ENCODE measurements at regions not wholly inside any gene's neighbourhood (a gene's known extent, or its start where the extent isn't known, plus 50 kb on each side); places are given as distances from the start of the nearest gene placed in this dataset.
A peak's percentile ranks its signal among the peaks of the same experiment; 100 is the strongest.

DNA sequence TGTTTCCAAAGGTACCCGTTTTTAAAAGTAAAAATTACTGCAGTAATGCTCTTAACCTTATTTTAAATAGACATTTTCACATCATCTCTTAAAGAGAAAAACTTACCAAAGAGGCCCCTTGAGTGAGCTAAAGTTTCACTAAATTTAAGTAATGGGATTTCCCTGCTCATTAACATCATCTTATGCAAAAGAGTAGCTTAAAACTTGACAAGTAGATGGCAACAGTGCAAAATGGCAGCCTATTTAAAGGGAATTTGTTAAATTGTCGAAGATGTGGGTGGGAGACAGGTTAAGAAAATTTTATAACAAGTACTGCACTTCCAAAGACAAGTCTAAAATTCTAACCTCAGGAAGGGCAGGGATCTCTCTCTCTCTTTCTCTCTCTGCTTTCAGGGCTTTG, 271.7 kb upstream of the LDB2 start:
- Histone ChIP-seq H3K9me3 (replicated peaks) (no peaks in the 10 kb centered on the region), H3K4me3 (no peak overlapping the region), H3K27ac (no peak overlapping the region), H3K36me3 (no peaks in the 10 kb centered on the region), H3K27me3 (no peaks in the 10 kb centered on the region), H3K4me1 (no peaks in the 10 kb centered on the region)
- no peak for DNase-seq

- H3K4me3 ChIP-seq, result no peak overlapping the region
- H3K4me1 ChIP-seq, result no peaks in the 10 kb centered on the region
- H3K9me3 ChIP-seq (replicated peaks), result no peaks in the 10 kb centered on the region
- no peaks in the 10 kb centered on the region for H3K36me3 ChIP-seq
- no peak for DNase-seq
- H3K27me3 ChIP-seq, result no peaks in the 10 kb centered on the region
- no peak overlapping the region for H3K27ac ChIP-seq
Measured at GRCh38 chr4:17169699-17170098, 271.3 kb upstream of the LDB2 start.

DNA sequence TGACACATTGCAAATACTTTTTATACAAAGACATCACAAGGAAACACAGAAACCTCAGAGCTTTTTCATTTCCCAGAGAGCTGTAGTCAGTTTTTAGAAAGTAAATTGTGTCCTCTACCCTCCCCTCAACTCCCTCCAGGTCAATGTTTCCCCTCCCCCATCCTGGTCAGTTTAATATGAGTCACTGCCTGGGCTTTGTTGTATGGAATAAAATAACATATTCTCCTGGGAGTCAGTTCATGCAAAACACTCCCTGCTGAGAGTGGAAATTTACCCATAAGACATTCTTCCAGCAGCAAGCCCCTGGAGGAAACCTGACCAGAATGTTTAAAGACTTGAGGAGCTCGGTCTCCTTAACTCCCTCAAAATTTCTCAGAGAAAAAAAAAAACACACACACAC, 270.1 kb upstream of the LDB2 start:
- Histone ChIP-seq H3K36me3 (no peaks in the 10 kb centered on the region), H3K27me3 (no peaks in the 10 kb centered on the region), H3K27ac (no peak overlapping the region), H3K9me3 (replicated peaks) (no peaks in the 10 kb centered on the region), H3K4me1 (no peaks in the 10 kb centered on the region), H3K4me3 (no peak overlapping the region)
- no peak for DNase-seq

- Histone ChIP-seq H3K9me3 (replicated peaks) (no peaks in the 10 kb centered on the region), H3K27ac (no peak overlapping the region), H3K36me3 (no peaks in the 10 kb centered on the region), H3K27me3 (no peaks in the 10 kb centered on the region), H3K4me3 (no peak overlapping the region), H3K4me1 (no peaks in the 10 kb centered on the region)
- no peak for DNase-seq
Measured at GRCh38 chr4:17166954-17167353, 268.5 kb upstream of the LDB2 start.

- DNase-seq, result no peak
- no peaks in the 10 kb centered on the region for H3K4me1 ChIP-seq
- no peaks in the 10 kb centered on the region for H3K27me3 ChIP-seq
- no peaks in the 10 kb centered on the region for H3K36me3 ChIP-seq
- H3K4me3 ChIP-seq, result no peak overlapping the region
- H3K27ac ChIP-seq, result no peak overlapping the region
- H3K9me3 ChIP-seq (replicated peaks), result no peaks in the 10 kb centered on the region
Measured at GRCh38 chr4:17165286-17165685, 266.8 kb upstream of the LDB2 start.

GRCh38 chr4:17164666-17165065, 266.2 kb upstream of the LDB2 start:
- no peaks in the 10 kb centered on the region for H3K27me3 ChIP-seq
- DNase-seq, result no peak
- no peaks in the 10 kb centered on the region for H3K4me1 ChIP-seq
- H3K36me3 ChIP-seq, result no peaks in the 10 kb centered on the region
- H3K27ac ChIP-seq, result no peak overlapping the region
- no peak overlapping the region for H3K4me3 ChIP-seq
- no peaks in the 10 kb centered on the region for H3K9me3 ChIP-seq (replicated peaks)

DNA sequence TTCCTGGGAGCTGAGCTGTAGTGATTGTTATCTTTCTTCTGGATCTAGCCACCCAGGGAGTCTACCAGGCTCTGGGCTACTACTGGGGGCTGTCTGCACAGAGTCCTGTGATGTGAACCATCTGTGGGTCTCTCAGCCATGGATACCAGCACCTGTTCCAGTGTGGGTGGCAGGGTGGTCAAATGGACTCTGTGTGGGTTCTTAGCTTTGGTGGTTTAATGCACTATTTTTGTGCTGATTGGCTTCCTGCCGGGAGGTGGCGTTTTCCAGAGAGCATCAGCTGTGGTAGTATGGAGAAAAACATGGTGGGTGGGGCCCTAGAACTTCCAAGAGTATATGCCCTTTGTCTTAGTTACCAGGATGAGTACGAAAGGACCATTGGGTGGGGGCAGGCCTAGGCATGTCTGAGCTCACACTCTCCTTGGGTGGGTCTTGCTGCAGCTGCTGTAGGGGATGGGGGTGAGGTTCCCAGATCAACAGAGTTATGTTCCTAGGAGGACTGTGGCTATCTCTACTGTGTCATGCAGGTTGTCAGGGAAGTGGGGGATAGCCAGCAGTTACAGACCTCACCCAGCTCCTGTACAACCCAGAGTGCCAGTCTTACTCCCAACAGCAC, 264.8 kb upstream of the LDB2 start:
- H3K36me3 ChIP-seq, result no peaks in the 10 kb centered on the region
- DNase-seq, result peak; percentile 42 to 52
- H3K4me3 ChIP-seq, result no peak overlapping the region
- no peaks in the 10 kb centered on the region for H3K4me1 ChIP-seq
- no peaks in the 10 kb centered on the region for H3K27me3 ChIP-seq
- H3K9me3 ChIP-seq (replicated peaks), result no peaks in the 10 kb centered on the region
- H3K27ac ChIP-seq, result no peak overlapping the region

DNA sequence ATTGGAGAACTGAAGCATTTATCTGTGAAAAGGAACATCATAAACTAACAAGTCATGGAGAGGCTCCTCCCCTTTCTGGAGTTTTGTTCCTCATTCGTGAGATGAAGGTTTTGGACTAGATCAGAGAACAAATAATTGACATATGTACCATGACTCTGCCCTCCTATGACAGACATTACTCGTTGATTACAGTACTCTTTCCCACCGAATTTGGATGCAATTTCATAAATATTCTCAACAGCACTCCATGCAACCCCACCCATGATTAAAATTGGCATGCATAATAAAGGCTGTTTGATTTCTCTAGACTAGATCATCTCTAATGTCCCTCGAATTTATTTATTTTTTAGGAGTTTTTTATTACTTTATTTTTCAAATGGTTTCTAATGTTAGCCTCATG, 258.9 kb upstream of the LDB2 start:
- Histone ChIP-seq H3K27me3 (no peaks in the 10 kb centered on the region; the same call in 1 of the 2 replicates), H3K4me1 (no peaks in the 10 kb centered on the region), H3K4me3 (no peak overlapping the region), H3K9me3 (replicated peaks) (no peaks in the 10 kb centered on the region), H3K36me3 (no peaks in the 10 kb centered on the region), H3K27ac (no peak overlapping the region)
- DNase-seq, result no peak

DNA sequence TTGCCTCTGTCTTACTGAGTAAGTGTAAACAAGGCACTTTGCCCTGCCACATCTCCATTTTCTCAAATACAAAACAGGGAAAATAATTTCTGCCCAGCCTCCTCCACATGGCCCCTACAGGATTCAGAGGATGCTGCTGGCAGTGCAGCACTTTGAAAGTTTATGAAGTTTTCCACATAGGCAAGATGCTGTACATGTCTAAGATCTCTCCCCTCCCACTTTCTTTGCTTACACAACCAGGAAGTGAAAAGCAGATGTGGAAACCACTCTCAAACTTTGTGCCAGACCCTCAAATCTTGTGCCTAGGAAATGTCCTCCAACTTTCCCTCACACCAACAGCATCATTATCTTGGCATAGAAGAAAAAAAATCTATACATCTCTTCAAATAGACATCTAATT, 257.0 kb upstream of the LDB2 start:
- Histone ChIP-seq H3K27ac (no peak overlapping the region), H3K4me1 (no peaks in the 10 kb centered on the region), H3K27me3 (no peaks in the 10 kb centered on the region; the same call in 1 of the 2 replicates), H3K9me3 (replicated peaks) (no peaks in the 10 kb centered on the region), H3K36me3 (no peaks in the 10 kb centered on the region), H3K4me3 (no peak overlapping the region)
- DNase-seq, result no peak

- Histone ChIP-seq H3K4me3 (no peak overlapping the region), H3K27ac (no peak overlapping the region), H3K9me3 (replicated peaks) (no peaks in the 10 kb centered on the region), H3K36me3 (no peaks in the 10 kb centered on the region), H3K27me3 (peaks cover 5% of the 10 kb centered on the region; the same call in 1 of the 2 replicates), H3K4me1 (no peaks in the 10 kb centered on the region)
- no peak for DNase-seq
Measured at GRCh38 chr4:17153572-17153971, 255.1 kb upstream of the LDB2 start.

DNA sequence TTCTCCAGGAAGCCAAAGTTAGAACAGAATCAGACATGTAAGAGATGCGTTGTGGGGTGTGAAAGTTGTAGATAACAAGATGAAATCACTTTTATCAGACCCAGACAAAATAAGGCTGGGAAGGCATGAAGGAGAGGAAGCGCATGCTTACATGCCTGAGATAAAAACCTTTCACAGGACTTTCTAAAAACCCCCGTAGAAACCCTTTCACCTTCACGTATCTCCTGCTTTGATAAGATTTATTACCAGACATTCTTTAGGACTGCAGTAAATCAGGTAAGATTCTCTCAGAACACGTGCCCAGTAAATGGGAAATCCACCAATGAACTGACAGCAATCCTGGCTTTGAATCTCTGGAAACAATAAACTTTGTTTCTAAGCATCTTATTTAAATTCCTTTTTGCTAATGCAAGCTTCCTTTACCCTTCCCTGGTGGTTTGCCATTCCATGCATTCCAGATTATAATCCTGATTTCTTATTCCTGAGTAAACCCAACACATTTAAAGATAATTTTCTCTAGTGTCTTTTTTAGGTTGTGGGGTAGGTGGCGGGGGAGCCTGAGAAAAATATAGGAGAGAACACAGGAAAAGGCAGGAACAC, 254.6 kb upstream of the LDB2 start:
- Histone ChIP-seq H3K4me3 (no peak overlapping the region), H3K36me3 (no peaks in the 10 kb centered on the region), H3K9me3 (replicated peaks) (no peaks in the 10 kb centered on the region), H3K27me3 (peaks cover 5% of the 10 kb centered on the region; the same call in 1 of the 2 replicates), H3K4me1 (no peaks in the 10 kb centered on the region), H3K27ac (no peak overlapping the region)
- DNase-seq, result no peak

DNA sequence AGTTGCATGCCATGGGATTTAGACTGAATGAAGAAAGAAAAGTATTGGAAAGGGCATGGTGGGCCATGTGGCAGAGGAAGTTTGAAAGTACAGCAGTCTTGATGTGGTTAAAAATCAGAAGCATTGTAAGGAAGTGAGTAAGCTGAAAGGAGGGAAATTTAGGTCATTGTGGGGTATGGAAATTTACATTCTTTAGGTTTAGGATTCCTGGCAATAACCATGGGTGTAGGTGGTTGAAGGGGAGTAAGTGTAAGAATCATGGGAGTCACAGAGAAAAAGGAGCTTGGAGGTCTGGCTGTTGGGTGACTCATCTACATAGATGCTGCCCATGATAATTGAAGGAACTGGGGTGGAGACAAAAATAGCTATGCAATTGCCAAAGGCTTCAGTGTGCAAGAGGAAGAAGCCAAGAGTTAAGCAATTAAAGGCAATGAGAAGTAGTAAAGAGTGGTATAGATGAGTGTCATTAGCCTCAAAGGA, 243.8 kb upstream of the LDB2 start:
- DNase-seq, result no peak
- no peaks in the 10 kb centered on the region for H3K27me3 ChIP-seq
- H3K27ac ChIP-seq, result no peak overlapping the region
- no peaks in the 10 kb centered on the region for H3K36me3 ChIP-seq
- H3K4me1 ChIP-seq, result no peaks in the 10 kb centered on the region
- no peak overlapping the region for H3K4me3 ChIP-seq
- no peaks in the 10 kb centered on the region for H3K9me3 ChIP-seq (replicated peaks)

GRCh38 chr4:17138847-17139246, 240.4 kb upstream of the LDB2 start:
- Histone ChIP-seq H3K9me3 (replicated peaks) (no peaks in the 10 kb centered on the region), H3K27me3 (no peaks in the 10 kb centered on the region), H3K4me3 (no peak overlapping the region), H3K4me1 (no peaks in the 10 kb centered on the region), H3K27ac (no peak overlapping the region), H3K36me3 (no peaks in the 10 kb centered on the region)
- DNase-seq, result no peak

DNA sequence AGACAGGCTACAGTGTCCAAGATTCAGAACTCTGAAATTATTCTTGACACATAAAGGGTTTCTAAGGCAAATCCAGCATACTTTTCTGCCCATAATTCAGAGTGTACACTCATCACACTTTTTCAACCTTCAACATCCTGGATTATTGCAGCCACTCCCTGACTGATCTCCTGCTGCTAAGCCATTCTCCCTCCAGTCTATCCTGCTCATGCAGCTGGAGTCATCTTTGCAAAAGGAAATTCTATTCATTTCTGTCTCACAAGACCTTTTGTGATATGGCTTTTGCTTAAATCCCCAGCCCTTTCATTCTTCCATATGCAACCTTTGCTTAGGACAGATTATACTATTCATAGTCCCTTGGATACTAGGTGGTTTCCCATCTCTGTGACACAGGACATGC, 236.1 kb upstream of the LDB2 start:
- Histone ChIP-seq H3K9me3 (replicated peaks) (no peaks in the 10 kb centered on the region), H3K27me3 (no peaks in the 10 kb centered on the region), H3K27ac (no peak overlapping the region), H3K4me1 (no peaks in the 10 kb centered on the region), H3K36me3 (no peaks in the 10 kb centered on the region), H3K4me3 (no peak overlapping the region)
- no peak for DNase-seq

DNA sequence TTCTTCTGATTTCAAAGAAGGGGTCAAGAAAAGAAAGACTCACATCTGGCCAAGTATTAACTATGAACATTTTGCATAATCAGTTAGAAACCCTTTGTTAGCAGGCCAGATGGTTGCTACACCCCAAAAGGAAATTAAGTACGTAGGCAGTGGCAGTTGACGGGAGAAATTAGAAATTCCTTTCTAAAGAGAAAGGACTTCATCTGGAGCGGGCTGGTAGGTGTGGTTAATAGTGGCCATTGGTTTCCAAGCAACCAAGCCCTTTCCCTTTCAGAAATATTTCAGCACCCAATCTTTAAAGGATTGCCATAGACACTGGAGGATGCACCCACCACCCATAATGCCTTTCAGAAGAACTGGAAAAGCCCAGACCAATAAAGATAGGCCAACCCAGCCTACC, 235.7 kb upstream of the LDB2 start:
- Histone ChIP-seq H3K4me3 (no peak overlapping the region), H3K9me3 (replicated peaks) (no peaks in the 10 kb centered on the region)
- no peak for DNase-seq

DNA sequence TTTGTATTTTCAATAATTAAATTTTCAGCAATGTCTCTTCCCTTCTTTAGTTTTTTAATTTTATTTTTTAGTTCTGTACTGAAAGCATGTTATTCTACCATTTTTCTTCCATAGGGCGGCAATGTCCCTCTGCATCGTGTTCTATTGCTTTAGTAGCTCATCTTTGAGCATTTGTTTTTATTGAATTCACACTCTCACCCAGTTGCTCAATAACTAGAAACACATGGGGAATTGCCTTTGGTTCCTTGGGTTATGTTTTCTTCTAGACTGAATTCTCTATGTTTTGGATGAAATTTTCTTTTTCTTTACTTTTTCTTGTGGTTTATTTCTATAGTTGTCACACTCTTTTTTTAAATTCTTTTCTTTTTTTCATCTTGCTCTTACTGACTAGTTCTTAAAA, 233.8 kb upstream of the LDB2 start:
- no peak overlapping the region for H3K4me3 ChIP-seq
- H3K9me3 ChIP-seq (replicated peaks), result no peaks in the 10 kb centered on the region
- no peak overlapping the region for H3K27ac ChIP-seq
- H3K4me1 ChIP-seq, result no peaks in the 10 kb centered on the region
- no peaks in the 10 kb centered on the region for H3K36me3 ChIP-seq
- no peaks in the 10 kb centered on the region for H3K27me3 ChIP-seq
- DNase-seq, result no peak

More for the DNA sequence above, 235.7 kb upstream of the LDB2 start:
- H3K27me3 ChIP-seq, result no peaks in the 10 kb centered on the region
- H3K27ac ChIP-seq, result no peak overlapping the region
- no peaks in the 10 kb centered on the region for H3K4me1 ChIP-seq
- H3K36me3 ChIP-seq, result no peaks in the 10 kb centered on the region
